ENCODE measurements at regions not wholly inside any gene's neighbourhood (a gene's known extent, or its start where the extent isn't known, plus 50 kb on each side); places are given as distances from the start of the nearest gene placed in this dataset.

GRCh38 chr4:123878976-123879375 is 482.4 kb downstream of the SPRY1 start:
- no peak for DNase-seq (ENCODE audit: low read depth)

GRCh38 chr4:123880631-123881030 is 484.0 kb downstream of the SPRY1 start:
- no peak for DNase-seq (ENCODE audit: low read depth)

DNA sequence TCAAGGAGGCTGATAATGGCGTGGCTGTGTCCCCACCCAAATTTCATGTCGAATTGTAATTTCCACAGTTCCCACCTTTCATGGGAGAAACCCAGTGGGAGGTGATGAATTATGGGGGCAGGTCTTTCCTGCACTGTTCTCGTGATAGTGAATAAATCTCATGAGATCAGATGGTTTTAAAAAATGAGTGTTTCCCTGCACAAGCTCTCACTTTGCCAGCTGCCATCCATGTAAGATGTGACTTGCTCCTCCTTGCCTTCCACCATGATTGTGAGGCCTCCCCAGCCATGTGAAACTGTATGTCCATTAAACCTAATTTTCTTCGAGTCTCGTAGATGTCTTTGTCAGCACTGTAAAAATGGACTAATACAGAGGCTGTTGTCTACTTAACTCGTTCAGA is 488.3 kb downstream of the SPRY1 start:
- DNase-seq (ENCODE audit: low read depth) = no peak

DNA sequence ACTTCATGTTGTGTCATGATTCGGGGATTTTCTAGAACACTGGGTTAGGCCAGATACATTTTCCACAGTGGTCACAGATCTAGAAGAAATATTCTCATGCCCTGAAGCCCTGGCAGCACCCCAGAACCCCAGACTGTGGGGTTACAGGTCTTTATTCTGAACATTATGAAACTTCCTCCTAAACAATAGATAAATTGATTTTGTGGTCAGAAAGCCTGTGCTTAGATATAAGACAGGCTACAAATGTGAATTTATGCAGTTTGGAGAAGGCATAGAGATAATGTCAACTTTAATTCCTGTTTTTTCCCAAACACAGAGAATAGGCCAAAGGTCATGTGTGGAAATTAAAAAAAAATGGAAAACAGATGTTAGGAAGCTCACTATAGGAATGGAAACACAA is 492.9 kb downstream of the SPRY1 start:
- no peak for DNase-seq (ENCODE audit: low read depth)

DNA sequence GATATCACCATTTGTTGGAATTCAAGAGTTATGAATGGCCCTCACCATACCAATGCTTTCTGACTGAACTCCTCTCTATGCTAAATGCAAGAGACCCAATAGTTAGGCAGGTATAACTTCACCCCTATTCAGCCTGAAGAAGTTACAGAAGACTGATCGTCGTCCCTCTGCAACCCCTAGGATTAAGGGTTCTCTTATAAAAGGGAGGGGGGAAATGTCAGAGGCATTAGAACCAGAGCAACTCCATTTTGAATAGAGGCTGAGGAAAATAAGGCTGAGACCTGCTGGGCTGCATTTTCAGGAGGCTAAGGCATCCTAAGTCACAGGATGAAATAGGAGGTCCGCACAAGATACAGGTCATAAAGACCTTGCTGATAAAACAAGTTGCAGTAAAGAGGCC is 494.3 kb downstream of the SPRY1 start:
- DNase-seq (ENCODE audit: low read depth) = no peak

- DNase-seq (ENCODE audit: low read depth) = no peak
Measured at GRCh38 chr4:123891881-123892280, 495.3 kb downstream of the SPRY1 start.

DNA sequence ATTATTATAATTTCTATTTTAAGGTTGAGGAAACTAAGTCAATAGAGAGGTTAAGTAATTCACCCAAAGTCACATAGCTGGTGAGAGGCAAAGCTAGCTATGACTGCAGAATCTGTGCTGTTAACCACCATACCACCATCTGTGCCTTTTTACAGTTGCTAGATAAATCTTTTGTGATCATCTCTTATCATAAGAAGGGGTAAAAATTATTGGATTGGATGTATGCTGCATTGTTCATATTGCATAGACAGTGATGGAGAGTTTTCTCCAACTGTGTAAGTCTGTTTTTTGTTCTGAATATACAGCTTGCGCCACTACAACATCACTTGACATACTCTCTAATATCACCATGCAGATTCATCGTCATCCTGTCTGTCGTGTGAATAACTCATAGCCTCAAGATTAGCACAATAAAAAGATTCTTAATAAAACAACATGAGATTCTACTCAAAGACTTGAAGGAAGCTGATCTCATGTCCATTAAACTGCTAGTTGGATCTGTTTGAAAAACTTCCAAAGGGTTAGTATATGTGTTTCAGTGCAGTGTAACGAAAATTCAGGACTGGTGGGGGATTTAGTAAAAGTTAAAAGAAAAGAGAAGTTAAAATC is 495.9 kb downstream of the SPRY1 start:
- DNase-seq (ENCODE audit: low read depth) = no peak

- DNase-seq (ENCODE audit: low read depth) = no peak
Measured at GRCh38 chr4:123893011-123893981, 496.7 kb downstream of the SPRY1 start.

DNA sequence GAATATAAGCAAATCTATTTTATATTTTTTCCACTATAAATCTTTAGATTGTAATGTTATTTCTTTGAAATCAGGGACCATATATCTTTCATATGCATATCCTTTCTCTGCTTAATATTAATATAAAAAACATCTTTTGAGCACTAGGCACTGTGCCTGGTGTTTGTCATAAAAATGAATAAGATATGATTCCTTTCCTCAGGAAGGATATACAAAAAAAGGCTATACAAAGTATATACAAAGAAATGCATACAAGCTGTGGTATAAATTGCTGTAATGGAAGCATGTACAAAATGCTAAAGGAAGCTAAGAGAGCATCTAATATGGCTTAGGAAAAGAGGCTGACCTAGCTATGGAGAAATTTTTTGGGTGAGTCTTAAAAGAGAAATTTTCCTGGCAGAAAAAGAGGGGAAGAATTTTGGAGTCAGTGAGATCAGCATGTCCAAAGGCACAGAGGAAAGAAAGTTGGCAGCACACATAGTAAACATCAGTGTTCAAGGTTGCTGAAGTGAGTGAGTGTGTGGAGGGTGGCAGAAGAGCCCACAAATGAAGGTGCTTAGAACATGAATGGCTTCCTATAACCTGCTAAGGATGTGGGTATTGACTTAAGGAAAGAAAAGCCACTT is 500.0 kb downstream of the SPRY1 start:
- DNase-seq (ENCODE audit: low read depth) = no peak

DNA sequence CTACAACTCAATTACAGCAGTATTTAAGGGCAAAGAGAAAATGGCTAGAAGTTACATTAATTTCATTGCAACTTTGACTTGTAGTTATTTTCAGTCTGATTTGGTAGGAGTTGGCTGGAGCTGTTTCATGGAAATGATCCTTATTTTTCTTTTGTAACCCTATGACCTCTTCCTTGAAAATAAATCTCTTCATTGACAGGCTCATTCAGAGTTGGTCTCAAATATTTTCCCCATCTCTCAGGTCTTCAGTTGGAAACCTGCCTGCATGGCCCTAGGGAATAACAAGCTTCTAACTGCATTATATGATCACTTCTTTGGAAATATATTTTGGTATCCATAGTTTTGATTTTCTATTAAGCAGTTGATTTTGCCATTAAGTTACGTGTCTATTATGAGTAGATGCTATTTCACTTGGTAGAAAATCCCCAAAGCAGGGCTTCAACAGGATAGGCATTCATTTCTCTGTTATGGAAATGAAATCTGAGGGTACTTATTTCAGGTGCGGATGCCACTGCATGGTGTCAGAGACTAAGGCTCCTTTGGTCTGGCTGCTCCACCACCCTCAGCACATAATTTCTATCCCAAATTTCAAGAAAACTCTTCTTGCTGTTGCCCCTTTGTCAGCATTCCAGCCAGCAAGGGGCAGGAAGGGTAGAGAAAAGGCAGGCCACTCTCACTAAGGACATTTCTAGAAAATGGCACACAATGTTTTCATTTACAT is 502.5 kb downstream of the SPRY1 start:
- DNase-seq (ENCODE audit: low read depth) = no peak

- no peak for DNase-seq (ENCODE audit: low read depth)
Measured at GRCh38 chr4:123904882-123905281, 508.3 kb downstream of the SPRY1 start.

DNA sequence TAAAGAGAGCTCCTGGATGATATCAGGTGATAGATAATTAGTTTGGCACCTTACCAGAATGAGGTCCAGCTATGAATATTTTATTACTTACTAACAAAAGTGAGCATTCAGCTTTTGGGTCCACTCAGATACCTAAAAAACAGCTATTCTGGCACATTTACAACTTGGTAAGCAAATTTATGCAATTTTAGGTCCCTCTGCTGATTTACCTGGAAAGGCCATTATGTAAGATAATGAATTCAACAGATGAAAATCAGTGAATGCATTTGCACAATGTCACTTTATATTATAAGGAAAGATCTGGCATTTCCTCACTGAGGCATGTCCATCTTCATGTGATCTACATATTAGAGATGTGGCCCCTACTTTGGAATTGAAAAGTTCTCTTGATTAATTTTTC is 517.0 kb downstream of the SPRY1 start:
- DNase-seq (ENCODE audit: low read depth) = no peak

DNA sequence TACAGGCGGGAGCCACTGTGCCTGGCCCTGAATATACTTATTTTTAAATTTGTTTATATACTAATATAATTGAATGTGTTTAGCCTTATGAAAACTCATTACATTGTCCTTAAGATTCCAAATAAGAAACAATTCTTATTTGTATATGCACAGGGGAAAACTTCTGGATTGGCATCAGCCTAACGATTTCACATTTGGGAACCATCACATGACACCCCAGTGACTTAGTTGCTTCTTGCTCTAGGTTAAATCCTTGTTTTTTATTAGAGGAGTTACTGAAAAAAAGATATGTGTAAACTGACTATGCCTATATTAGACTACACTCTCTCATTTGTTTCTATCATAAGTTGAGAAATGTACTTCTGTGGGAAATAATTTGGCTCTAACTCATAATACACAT is 520.2 kb downstream of the SPRY1 start:
- DNase-seq (ENCODE audit: low read depth) = no peak

GRCh38 chr4:123919576-123920098 is 523.0 kb downstream of the SPRY1 start:
- no peak for DNase-seq (ENCODE audit: low read depth)

- DNase-seq (ENCODE audit: low read depth) = no peak
Measured at GRCh38 chr4:123921339-123921738, 524.7 kb downstream of the SPRY1 start.

DNA sequence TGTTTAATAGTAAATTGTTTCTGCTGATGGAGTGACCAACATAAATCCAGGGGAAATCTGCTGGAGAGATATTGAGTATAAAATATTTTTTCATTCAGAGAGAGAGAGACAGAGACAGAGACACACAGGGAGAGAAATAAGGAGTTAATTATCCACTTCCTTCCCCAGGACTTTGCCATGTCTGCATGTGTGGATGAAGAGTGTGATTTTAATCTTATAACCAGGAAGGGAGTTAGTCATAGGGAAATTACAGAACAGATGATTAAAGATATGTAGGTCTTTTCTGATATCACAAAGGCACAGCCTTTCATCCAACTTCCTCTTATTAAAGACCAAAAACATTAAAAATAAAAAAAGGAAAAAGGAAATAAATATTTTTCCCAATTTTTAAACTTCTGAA is 526.3 kb downstream of the SPRY1 start:
- DNase-seq (ENCODE audit: low read depth) = no peak

GRCh38 chr4:123924536-123924935 is 527.9 kb downstream of the SPRY1 start:
- no peak for DNase-seq (ENCODE audit: low read depth)

- DNase-seq (ENCODE audit: low read depth) = no peak
Measured at GRCh38 chr4:123929565-123929964, 533.0 kb downstream of the SPRY1 start.

DNA sequence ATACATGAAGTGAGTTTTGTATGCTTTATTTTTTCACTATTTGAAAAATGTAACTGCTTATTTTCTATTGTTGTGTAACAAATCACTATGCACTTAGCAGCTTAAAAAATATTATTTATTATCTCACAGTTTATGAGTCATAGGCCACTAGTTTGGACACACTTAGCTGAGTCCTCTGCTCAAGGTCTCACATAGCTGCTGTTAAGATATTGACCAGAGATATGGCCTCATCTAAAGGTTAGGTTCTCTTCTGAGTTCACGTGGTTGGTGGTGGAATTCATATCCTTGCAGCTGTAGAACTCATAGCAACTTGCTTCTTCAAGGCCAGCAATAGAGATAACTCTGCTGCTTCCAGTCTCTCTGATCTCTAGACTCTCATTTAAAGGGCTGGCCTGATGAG is 534.4 kb downstream of the SPRY1 start:
- no peak for DNase-seq (ENCODE audit: low read depth)

- DNase-seq (ENCODE audit: low read depth) = no peak
Measured at GRCh38 chr4:123934096-123934495, 537.5 kb downstream of the SPRY1 start.

- DNase-seq (ENCODE audit: low read depth) = no peak
Measured at GRCh38 chr4:123936621-123937043, 540.0 kb downstream of the SPRY1 start.

GRCh38 chr4:123937581-123937980 is 541.0 kb downstream of the SPRY1 start:
- DNase-seq (ENCODE audit: low read depth) = no peak
